HG03565 (cell line): ENCODE measurements at regions not wholly inside any gene's neighbourhood (a gene's known extent, or its start where the extent isn't known, plus 50 kb on each side); places are given as distances from the start of the nearest gene placed in this dataset.

Experiments used
- ATAC-seq: cut with Tn5 transposase; IDR thresholded peaks from one replicate; pipeline ENCODE4 v1.9.1; 2021; ENCODE audit warnings: mild to moderate bottlenecking, moderate library complexity; ENCODE audit not compliant: unreplicated experiment

- ATAC-seq, result no peak
These were observed 1676.1 kb upstream of the TENM3 start for GRCh38 chr4:180567080-180567479.

DNA sequence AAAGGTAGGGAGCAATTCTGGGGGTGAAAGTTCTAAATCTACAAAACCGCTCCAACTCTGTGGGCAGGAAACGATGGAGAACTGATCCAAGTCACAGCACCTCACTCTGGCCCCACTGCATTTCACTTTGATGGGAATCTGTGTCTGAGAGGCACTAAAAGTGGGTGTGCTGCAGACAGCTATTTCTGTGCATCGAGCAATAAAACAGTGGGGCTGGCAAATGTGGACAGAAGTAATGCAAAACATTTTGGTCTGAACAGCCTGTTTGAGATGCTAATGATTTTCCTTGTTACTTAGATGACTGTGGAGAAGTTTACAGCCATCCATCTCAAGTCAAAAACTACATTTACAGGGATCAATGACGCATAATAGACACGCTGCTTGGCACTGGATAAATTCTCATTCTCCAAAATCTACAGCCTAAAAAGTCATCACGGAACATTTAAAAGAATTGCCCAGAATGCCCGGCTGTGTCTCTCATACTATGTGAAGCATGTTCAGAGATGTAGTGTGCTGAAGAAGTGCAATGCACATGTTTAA is 1671.6 kb upstream of the TENM3 start:
- no peak for ATAC-seq

- no peak for ATAC-seq
These were observed 1665.0 kb upstream of the TENM3 start for GRCh38 chr4:180578175-180578574.

- no peak for ATAC-seq
These were observed 1662.1 kb upstream of the TENM3 start for GRCh38 chr4:180581061-180581460.

GRCh38 chr4:180587379-180587778 is 1655.8 kb upstream of the TENM3 start:
- ATAC-seq, result no peak

DNA sequence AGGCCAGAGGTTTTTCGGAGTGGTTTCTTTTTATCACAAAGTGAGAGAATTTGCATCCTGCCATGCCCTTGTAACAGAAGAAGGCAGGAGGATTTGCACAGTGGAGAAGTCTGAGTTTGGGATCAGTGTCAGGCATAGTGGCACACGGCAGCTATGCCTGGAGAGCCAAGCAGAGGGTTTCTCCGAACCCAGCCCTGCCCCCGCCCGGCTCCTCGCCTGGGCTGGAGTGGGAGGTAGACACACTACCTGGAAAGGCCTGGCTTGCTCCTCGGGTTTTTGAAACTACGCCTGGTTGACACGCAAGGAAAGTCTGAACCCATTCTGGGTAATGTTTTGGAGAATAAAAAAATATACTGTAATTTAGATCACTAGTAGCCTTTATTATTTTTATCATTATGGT is 1653.6 kb upstream of the TENM3 start:
- no peak for ATAC-seq

DNA sequence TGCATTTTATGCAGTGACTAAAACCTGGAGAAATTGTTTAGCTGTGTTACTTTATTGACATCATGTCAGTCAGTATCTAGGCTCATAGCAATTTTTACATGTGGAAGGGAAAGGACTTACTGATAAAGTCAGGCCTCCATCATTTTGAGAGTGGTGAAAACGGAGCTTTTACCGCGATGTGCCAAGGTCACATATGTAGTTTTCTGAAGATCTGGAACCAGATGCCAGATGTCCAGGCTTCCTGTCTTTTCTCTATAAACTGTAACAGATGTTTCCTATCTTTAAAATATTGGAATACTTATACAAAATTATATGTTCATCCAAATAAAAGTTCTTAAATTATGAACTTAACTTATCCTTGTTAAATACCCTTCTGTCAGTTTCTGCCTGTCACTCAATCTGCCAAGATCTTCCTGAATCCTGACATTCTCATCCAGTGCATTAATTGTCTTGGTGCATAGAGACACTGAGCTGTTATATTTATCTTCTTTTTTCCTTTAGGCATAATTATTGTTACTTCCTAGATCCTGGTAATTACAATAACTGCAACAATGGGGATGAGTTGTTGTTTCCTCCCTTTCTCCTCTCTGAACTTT is 1646.2 kb upstream of the TENM3 start:
- no peak for ATAC-seq

DNA sequence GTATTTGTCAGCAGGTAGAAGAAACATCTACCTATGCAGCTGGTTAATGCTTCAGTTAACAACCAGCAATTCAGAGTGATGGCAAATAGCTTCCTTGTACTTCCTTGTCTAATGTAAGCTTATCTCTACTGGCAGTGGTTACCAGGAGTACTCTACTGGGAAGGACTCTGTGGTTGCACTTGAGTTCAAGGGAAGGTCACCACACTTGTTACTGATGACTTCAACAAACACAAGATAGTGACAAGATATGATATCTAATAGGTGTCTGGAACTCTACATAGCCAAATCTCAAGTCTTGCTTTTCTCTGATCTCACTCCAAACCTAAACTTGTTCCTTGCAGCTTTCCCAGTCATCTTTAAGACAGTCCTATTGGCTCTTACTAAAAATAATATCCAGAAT is 1644.9 kb upstream of the TENM3 start:
- ATAC-seq, result no peak

GRCh38 chr4:180603791-180604190 is 1639.4 kb upstream of the TENM3 start:
- ATAC-seq, result no peak

GRCh38 chr4:180610324-180610723 is 1632.9 kb upstream of the TENM3 start:
- no peak for ATAC-seq

DNA sequence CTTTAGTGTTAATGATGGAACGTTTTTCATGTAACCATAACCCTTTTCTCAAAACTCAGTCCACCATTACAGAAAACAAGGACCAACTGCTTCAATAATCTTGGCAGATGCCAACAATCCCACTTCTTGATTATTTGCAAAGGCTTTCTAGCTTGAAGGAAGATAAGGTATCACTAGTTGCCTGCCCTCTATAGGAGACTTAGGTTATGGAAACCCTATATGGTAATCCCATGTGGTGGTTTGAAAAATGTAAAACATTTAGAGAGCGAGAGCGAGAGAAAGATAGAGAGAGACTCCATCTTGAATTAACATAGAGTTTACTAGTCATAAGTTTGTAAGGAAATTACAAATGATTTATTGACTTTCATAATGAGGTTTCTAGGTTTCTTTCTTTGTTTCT is 1627.5 kb upstream of the TENM3 start:
- no peak for ATAC-seq

- no peak for ATAC-seq
These were observed 1626.0 kb upstream of the TENM3 start for GRCh38 chr4:180617196-180617595.

GRCh38 chr4:180618396-180618795 is 1624.8 kb upstream of the TENM3 start:
- ATAC-seq, result no peak

DNA sequence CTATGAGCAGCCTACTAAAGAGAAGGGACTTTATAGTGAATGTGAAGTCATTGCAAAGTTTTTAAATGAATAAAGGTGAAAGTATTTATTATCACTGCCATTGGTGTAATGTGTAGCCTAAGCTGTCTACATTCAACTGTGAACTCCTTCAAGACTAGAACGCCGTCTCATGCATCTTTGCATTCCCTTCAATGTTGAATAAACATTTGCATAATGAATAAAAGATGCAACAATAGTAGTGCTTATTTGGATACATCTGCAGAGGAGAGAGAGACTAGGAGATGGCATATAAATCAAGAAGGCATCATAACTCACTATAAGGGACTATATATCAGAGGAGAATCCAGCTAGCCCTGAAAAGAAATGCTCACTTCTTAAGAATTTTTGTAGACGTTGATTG is 1623.8 kb upstream of the TENM3 start:
- ATAC-seq, result no peak

DNA sequence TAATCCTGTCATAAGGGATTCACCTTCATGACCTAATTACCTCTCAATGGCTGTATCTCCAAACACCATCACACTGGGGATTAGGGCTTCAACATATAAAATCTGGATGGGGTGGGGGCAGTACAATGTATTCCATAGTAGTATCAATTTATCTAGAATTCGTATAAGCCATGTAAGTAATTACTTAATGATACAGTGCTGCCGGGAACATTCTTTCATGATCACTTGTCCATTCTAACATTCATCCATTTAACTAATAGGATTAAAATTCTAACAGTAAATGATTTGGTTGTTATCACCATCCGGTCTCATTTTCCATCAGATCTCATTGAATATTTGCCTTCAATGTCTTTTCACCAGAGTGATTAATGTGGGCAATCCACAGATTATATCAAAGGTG is 1620.9 kb upstream of the TENM3 start:
- ATAC-seq, result no peak

DNA sequence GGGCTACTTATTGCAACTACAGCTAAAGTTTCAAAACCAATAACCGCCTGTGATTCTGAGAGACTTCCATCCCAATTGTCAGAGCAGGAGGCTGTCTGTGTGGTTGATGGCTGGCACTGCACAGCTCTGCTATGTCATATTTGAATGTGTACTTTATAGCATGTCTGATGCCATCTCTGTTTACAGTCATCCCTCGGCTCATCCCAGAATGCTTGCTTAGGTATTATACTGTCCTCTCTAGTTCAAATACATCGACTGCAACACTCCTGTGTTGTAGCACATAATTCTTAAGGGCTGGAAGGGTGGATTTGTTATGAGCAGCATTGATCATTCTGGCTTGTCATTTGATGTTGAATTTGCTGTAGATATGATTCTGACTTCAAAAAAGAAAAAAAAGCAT is 1617.5 kb upstream of the TENM3 start:
- no peak for ATAC-seq

DNA sequence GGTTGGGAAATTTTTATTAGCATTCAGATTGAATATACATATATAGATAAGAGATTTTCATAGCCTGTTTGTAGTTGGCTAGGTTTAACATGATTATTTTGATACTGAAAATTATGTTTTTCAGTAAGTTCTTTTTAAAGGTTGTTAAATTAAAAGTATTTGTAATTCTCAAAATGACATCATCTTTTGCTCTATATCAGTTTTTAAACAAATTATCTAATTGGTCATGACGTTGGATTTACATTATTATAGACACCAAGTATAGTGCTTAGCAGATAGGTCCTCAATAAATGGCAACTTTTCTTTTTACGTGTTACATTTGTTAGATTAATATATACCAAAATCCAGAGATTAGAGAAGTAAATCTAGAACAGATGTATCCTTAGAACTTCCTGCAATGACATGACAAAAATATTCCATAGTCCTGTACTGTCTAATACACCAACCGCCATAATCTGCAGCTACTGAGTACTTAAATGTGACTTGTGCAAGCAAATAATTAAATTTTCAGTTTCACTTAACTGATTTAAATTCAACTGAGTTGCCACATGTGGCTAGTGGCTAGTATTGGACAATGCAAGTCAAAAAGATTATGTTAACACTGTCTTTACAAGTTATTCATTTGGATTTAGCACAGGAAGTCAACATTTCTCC is 1613.1 kb upstream of the TENM3 start:
- ATAC-seq, result no peak

DNA sequence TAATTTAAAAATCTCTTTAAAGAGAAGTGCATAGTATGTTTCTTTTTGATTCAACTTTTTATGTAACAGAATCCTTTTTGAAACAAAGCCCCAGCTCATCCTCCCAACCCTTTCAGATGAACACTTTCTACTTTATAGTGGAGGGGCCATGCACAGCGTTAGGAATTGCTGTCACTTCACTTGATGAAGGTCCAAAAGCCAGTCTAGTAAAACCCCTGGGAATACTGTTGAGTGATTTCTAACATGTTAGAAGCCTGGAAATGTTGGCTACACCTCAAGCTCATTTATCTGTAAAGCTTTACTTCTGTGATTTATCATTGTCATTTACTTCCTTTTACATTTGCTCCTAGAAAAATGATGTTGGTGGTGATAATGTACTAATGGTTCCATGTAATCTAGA is 1608.9 kb upstream of the TENM3 start:
- ATAC-seq, result no peak

- no peak for ATAC-seq
These were observed 1607.9 kb upstream of the TENM3 start for GRCh38 chr4:180635281-180635680.

DNA sequence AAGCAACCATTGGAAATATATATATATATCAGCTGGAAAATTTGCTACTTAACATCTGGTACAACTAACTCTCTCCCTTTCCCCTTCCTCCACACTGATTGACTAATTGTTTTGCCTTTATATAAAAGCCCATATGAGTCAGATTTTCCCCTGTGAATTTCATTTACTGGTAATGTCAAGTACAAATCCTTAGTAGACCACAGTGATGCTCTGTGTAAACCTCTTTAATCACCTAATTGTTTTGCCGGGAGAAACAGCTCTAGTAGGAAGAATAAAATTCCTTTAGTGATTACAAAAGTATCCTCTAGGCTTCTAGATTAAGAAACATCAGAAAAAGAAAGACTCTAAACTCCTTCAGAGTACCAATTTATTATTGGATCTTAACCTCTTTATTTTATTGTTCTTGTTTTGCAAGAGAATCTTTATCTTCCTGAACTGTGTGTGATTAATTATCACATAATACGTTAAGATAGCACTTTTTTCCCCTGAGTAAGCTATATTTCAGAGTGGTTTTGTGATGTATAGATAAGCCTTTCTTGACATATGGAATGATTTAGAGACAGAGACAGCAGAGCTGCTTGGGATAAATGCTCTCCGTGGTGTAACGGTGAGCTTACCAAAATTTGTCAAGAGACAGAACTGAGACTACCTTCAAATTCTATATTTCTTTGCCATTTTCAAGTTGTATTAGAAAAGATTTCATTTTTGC is 1606.4 kb upstream of the TENM3 start:
- ATAC-seq, result no peak

DNA sequence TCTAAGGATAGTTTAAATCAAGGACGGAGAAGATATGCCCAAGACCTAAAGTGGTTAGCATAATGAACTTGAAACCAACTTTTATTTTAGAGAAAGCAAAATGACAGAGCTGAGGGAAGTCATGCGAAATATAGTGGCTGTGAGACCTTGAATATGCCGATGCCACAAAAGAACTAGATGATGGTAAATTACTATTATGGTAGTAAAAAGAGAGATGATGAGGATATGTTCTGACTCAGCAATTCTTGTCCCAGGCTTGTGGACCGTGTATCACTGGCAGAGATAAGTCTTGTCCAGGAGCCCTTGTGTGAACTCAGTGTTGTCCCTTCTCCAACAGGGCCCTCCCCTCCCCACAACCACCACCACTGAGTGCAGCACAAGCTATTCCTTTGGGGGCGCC is 1605.6 kb upstream of the TENM3 start:
- no peak for ATAC-seq

DNA sequence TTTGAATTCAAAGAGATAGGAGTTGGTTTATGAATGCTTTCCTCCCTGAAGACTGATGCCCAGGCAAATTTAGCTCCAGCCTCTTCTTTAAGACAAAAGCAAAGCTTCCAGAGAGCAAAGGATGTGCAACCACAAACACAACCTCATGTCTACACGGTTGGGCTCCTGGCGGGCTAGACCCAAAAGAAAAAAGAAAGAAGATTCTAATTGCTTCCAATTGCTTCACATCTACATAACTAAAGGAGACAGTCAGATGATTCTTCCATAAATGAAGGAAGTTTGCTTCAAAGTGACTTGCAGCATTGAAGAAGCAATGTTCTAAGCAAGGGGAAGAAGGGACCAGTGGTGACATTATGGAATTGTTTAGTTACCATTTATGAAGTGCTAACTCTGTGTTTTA is 1603.0 kb upstream of the TENM3 start:
- ATAC-seq, result no peak
